Dendritic cell treated with granulocyte-macrophage colony-stimulating factor and Interleukin-4, amounts not matched to agents 40 ng/mL and 50 ng/mL, for 4 days (primary cell): ENCODE measurements at regions not wholly inside any gene's neighbourhood (a gene's known extent, or its start where the extent isn't known, plus 50 kb on each side); places are given as distances from the start of the nearest gene placed in this dataset.

Source experiments
- H3K27ac Mint-ChIP-seq: one replicate; pipeline ENCODE4 v1.8.0; 2022; ENCODE audit warnings: mild to moderate bottlenecking, mixed read lengths
- H3K27me3 Mint-ChIP-seq: one replicate; pipeline ENCODE4 v1.8.0; 2022; ENCODE audit warnings: mild to moderate bottlenecking, mixed read lengths
- H3K36me3 Mint-ChIP-seq: one replicate; pipeline ENCODE4 v1.8.0; 2022; ENCODE audit warnings: low read depth, mixed read lengths
- H3K4me1 Mint-ChIP-seq: one replicate; pipeline ENCODE4 v1.8.0; 2022; ENCODE audit warnings: low read depth, mixed read lengths
- H3K4me3 Mint-ChIP-seq: one replicate; pipeline ENCODE4 v1.8.0; 2022; ENCODE audit warnings: mild to moderate bottlenecking, moderate library complexity, mixed read lengths
- H3K9me3 Mint-ChIP-seq: one replicate; pipeline ENCODE4 v1.8.0; 2022; ENCODE audit warnings: mixed read lengths
- intact Hi-C: fragments of 100-400 bp; cut with micrococcal nuclease; formaldehyde crosslinking; loops from one replicate; pipeline ENCODE4 v1.15.0; 2022

DNA sequence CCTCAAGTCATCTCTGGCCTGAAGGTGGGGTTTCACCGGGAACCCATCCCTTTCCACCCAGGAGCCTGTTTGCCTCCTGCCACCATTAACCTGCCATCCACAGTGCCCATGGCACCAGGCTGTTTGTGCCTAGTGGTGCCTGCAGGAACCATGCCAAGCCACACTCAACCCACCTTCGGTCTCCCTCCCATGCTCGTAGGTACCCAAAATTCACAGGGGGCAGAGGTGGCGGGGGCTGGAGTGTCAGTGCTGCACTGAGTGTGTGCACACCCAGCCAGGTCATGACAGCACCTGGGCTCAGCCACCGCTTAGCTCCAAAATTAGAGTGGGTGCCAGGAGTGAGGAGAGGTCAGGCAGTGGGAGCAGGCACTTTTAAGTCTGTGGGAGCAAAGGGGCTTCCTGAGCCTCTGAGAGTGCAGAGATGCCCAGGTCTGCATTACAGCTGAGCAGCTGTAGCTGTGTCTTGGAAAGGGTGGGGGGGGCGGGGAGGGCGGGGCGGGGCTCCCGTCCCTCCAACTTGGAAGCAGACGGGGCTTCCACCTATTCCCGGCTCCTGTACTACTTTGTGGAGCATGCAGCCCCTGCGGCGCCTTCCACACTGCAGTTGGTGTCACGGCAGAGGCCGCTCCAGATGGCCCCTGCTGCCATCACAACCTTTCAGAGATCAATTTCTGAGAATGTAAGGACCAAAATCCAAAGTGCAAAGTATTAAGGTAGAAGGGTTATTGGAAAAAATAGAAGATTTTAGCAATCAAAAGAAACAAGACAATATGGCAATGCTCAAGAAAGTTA, 2396.8 kb upstream of the C9orf72 start:
- H3K4me3 Mint-ChIP-seq, result no peak overlapping the region
- H3K9me3 Mint-ChIP-seq, result no peaks in the 10 kb centered on the region
- no peaks in the 10 kb centered on the region for H3K27me3 Mint-ChIP-seq
- intact Hi-C loops, result no loop called here
- no peaks in the 10 kb centered on the region for H3K36me3 Mint-ChIP-seq
- no peaks in the 10 kb centered on the region for H3K4me1 Mint-ChIP-seq
- H3K27ac Mint-ChIP-seq, result no peak overlapping the region

DNA sequence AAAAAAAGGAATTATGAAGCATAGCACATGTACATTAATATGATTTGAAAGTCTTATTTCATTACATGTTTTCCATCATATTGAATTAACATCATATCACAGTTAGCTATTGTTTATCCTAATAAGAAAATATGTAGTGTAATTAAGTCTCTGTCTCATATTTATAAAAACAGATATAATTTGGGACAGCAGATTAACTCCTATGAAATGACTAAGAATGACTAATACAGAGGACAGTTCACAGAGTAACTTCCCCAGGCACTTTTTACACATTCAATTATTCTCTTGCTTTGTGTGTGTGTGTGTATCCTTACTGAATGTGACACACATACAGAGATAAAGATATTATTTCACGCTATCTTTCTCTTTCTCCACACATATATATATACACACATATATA, 2400.9 kb upstream of the C9orf72 start:
- Mint-ChIP-seq H3K4me3 (no peak overlapping the region), H3K9me3 (no peaks in the 10 kb centered on the region), H3K36me3 (no peaks in the 10 kb centered on the region), H3K4me1 (no peaks in the 10 kb centered on the region), H3K27ac (no peak overlapping the region), H3K27me3 (no peaks in the 10 kb centered on the region)
- intact Hi-C loops, result no loop called here

- intact Hi-C loops, result no loop called here
- Mint-ChIP-seq H3K36me3 (no peaks in the 10 kb centered on the region), H3K4me1 (no peaks in the 10 kb centered on the region), H3K27me3 (no peaks in the 10 kb centered on the region), H3K4me3 (no peak overlapping the region), H3K9me3 (no peaks in the 10 kb centered on the region), H3K27ac (no peak overlapping the region)
Measured at GRCh38 chr9:29976981-29977380, 2403.7 kb upstream of the C9orf72 start.

DNA sequence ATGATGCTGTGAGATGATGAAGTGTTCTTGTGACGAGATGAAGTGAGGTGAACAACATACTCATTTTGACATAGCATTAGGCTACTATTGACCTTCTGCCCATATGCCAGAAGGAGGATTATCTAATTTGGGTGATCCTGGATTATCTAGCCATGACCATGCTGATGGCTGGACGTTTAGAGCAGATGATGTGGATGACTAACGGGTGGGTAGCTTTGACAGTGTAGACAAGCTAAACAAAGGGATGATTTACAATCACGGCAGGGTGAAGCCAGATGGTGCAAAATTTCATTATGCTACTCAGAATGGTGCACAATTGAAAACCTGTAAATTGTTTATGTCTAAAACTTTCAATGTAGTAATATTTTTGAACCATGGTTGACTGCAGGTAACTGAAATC, 2403.4 kb upstream of the ACO1 start:
- H3K9me3 Mint-ChIP-seq, result no peaks in the 10 kb centered on the region
- H3K4me3 Mint-ChIP-seq, result no peak overlapping the region
- no peaks in the 10 kb centered on the region for H3K27me3 Mint-ChIP-seq
- no peaks in the 10 kb centered on the region for H3K36me3 Mint-ChIP-seq
- intact Hi-C loops, result no loop called here
- no peak overlapping the region for H3K27ac Mint-ChIP-seq
- no peaks in the 10 kb centered on the region for H3K4me1 Mint-ChIP-seq

DNA sequence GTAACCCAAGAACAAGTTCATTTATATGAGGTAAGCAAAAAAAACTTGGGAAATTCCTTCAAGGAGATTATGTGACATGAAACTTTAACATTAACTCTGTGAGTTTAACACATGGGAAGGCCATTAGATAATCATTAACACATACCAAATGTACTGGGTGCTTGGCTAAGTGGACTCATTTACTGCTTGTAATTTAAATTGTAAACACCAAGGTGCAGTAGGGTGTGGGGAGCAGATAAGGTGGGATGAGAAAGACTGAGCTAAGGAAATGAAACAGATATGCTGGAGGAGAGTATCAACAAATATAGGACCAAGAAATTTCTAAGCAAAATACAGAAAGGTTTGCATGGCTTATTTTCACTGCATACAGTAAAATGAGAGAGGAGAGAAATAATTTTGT, 2384.8 kb upstream of the ACO1 start:
- Mint-ChIP-seq H3K36me3 (no peaks in the 10 kb centered on the region), H3K27me3 (no peaks in the 10 kb centered on the region), H3K27ac (no peak overlapping the region), H3K4me3 (no peak overlapping the region), H3K9me3 (peaks cover 12% of the 10 kb centered on the region), H3K4me1 (no peaks in the 10 kb centered on the region)
- intact Hi-C loops, result no loop called here

DNA sequence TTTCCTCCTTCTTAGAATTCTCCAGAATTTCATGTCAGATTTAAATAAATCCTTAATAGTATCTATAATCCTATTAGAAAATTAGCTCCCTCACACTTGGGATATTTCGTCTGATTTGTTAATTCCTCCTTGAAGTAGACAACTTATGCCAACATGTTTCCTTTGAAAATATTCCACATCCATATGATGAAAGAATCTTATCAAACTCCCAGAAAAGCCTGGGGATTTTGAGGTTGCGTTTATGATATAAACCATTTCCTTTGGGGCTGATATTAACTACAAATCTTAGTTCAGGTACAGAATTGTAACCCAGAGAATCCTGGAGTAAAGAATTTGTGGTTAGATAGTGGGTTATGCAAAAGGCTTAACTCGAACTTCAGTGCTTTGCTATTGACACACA, 2373.8 kb upstream of the ACO1 start:
- Mint-ChIP-seq H3K4me1 (no peaks in the 10 kb centered on the region), H3K9me3 (no peaks in the 10 kb centered on the region), H3K27ac (no peak overlapping the region), H3K36me3 (no peaks in the 10 kb centered on the region), H3K27me3 (no peaks in the 10 kb centered on the region), H3K4me3 (no peak overlapping the region)
- intact Hi-C loops, result no loop called here

DNA sequence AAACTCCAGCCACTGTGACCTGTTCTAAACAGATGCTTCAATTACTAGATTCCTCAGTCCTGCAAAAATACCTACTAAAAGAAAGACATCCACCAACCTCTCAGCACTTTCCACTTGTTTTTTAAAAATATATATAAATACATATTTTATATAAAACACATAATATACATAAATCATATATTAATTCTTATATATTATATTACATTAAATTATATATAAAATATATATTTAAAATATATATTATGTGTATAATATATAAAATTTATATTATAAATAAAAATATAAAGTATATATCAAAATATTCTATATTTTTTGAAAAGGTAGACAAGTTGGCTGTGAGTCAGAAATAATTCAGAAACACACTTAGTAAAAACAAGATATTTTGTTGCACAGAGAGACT, 2371.8 kb upstream of the ACO1 start:
- no peaks in the 10 kb centered on the region for H3K36me3 Mint-ChIP-seq
- intact Hi-C loops, result no loop called here
- H3K27me3 Mint-ChIP-seq, result no peaks in the 10 kb centered on the region
- H3K27ac Mint-ChIP-seq, result no peak overlapping the region
- no peak overlapping the region for H3K4me3 Mint-ChIP-seq
- H3K9me3 Mint-ChIP-seq, result no peaks in the 10 kb centered on the region
- no peaks in the 10 kb centered on the region for H3K4me1 Mint-ChIP-seq

GRCh38 chr9:30015073-30015472, 2369.4 kb upstream of the ACO1 start:
- Mint-ChIP-seq H3K4me3 (no peak overlapping the region), H3K9me3 (no peaks in the 10 kb centered on the region), H3K36me3 (no peaks in the 10 kb centered on the region), H3K27me3 (no peaks in the 10 kb centered on the region), H3K4me1 (no peaks in the 10 kb centered on the region), H3K27ac (no peak overlapping the region)
- intact Hi-C loops, result no loop called here

- Mint-ChIP-seq H3K4me3 (no peak overlapping the region), H3K4me1 (no peaks in the 10 kb centered on the region), H3K9me3 (no peaks in the 10 kb centered on the region), H3K27me3 (no peaks in the 10 kb centered on the region), H3K27ac (no peak overlapping the region), H3K36me3 (no peaks in the 10 kb centered on the region)
- intact Hi-C loops, result no loop called here
Measured at GRCh38 chr9:30020161-30020560, 2364.3 kb upstream of the ACO1 start.

DNA sequence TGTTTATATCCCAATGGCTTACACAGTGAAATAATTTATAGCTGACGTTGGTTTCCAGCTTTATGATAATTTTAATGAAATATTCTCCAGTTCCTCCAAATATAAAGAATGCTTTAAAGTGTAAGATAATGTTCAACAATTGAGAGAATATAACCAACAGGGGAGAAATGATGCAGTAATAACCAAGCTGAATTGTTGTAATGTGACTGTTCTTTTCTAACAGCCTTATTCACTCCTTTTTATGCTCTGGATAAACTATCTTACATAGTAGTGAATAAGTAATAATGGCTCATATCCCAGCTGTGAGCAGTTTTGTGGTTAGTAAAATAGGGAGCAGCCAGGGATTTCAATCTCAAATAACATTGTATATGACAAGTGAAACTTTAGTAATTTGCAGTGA, 2348.7 kb upstream of the ACO1 start:
- Mint-ChIP-seq H3K27ac (no peak overlapping the region), H3K27me3 (no peaks in the 10 kb centered on the region), H3K4me1 (no peaks in the 10 kb centered on the region), H3K36me3 (no peaks in the 10 kb centered on the region), H3K9me3 (no peaks in the 10 kb centered on the region), H3K4me3 (no peak overlapping the region)
- intact Hi-C loops, result no loop called here

GRCh38 chr9:30036558-30036957, 2347.9 kb upstream of the ACO1 start:
- Mint-ChIP-seq H3K4me1 (no peaks in the 10 kb centered on the region), H3K27me3 (no peaks in the 10 kb centered on the region), H3K9me3 (no peaks in the 10 kb centered on the region), H3K4me3 (no peak overlapping the region), H3K27ac (no peak overlapping the region), H3K36me3 (no peaks in the 10 kb centered on the region)
- intact Hi-C loops, result no loop called here

GRCh38 chr9:30039712-30040111, 2344.7 kb upstream of the ACO1 start:
- Mint-ChIP-seq H3K4me1 (no peaks in the 10 kb centered on the region), H3K36me3 (no peaks in the 10 kb centered on the region), H3K27ac (no peak overlapping the region), H3K9me3 (no peaks in the 10 kb centered on the region), H3K4me3 (no peak overlapping the region), H3K27me3 (no peaks in the 10 kb centered on the region)
- intact Hi-C loops, result no loop called here

- intact Hi-C loops, result no loop called here
- no peaks in the 10 kb centered on the region for H3K9me3 Mint-ChIP-seq
- no peak overlapping the region for H3K27ac Mint-ChIP-seq
- no peaks in the 10 kb centered on the region for H3K27me3 Mint-ChIP-seq
- H3K4me1 Mint-ChIP-seq, result no peaks in the 10 kb centered on the region
- no peaks in the 10 kb centered on the region for H3K36me3 Mint-ChIP-seq
- H3K4me3 Mint-ChIP-seq, result no peak overlapping the region
Measured at GRCh38 chr9:30048396-30048795, 2336.0 kb upstream of the ACO1 start.

DNA sequence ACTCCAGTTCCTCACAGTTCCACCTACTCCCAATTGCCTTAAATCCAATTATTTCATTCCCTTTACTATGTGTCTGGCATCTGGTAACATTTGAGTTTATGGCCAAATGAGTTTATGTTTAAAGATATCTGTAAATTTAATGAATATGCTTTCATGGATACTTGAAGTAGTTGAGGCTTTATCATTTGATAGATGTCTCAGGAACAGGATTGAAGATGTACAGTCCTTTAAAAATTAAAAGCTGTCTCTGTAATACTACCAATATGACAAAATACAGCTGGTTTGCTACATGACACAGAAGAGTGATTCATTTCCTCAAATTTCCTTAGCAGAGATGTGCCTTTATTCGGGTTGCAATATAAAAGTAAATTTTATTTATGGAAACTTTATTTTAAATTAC, 2326.0 kb upstream of the ACO1 start:
- no peaks in the 10 kb centered on the region for H3K9me3 Mint-ChIP-seq
- no peaks in the 10 kb centered on the region for H3K27me3 Mint-ChIP-seq
- no peak overlapping the region for H3K27ac Mint-ChIP-seq
- H3K4me1 Mint-ChIP-seq, result no peaks in the 10 kb centered on the region
- intact Hi-C loops, result no loop called here
- no peak overlapping the region for H3K4me3 Mint-ChIP-seq
- no peaks in the 10 kb centered on the region for H3K36me3 Mint-ChIP-seq

GRCh38 chr9:30060976-30061375, 2323.5 kb upstream of the ACO1 start:
- no peaks in the 10 kb centered on the region for H3K36me3 Mint-ChIP-seq
- no peaks in the 10 kb centered on the region for H3K9me3 Mint-ChIP-seq
- no peaks in the 10 kb centered on the region for H3K27me3 Mint-ChIP-seq

More at GRCh38 chr9:30060976-30061375, 2323.5 kb upstream of the ACO1 start:
- no peak overlapping the region for H3K4me3 Mint-ChIP-seq
- intact Hi-C loops, result no loop called here
- no peaks in the 10 kb centered on the region for H3K4me1 Mint-ChIP-seq
- no peak overlapping the region for H3K27ac Mint-ChIP-seq
